ENCODE measurements at regions not wholly inside any gene's neighbourhood (a gene's known extent, or its start where the extent isn't known, plus 50 kb on each side); places are given as distances from the start of the nearest gene placed in this dataset.
"Not testable (repeated sequence)": the region's sequence is repeated elsewhere in the genome, so short reads cannot be mapped to it uniquely, and the experiment has no call there.

DNA sequence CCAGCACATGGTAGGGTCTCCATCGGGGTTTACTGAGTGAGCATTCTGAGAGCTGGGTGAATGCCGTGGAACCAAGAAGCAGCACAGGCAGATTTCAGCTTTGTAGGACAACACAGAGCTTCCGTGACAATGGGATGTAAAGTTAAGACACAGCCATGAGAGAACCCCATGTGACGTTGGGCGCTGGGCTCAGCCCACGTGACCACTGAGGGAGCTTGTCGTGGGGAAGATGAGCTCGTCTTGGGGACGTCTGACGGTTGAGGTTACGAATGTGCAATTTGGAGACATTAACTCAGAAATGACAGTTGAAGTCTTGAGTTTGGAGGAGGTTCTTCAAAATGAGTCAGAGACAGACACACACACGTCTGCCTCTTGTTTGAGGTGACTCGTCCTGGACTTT is 51.5 kb upstream of the MUC20 start:
- ATAC-seq (ENCODE audit: low read depth); CTCF ChIA-PET; intact Hi-C loops (cut with micrococcal nuclease); H3K4me3 Mint-ChIP-seq; POLR2A ChIA-PET; H3K9me3 Mint-ChIP-seq; DNase-seq; H3K27ac Mint-ChIP-seq; H3K4me1 Mint-ChIP-seq; H3K27me3 Mint-ChIP-seq: not testable (repeated sequence)
- peaks cover 55% of the 10 kb centered on the region for H3K36me3 Mint-ChIP-seq (ENCODE audit: low read depth)

DNA sequence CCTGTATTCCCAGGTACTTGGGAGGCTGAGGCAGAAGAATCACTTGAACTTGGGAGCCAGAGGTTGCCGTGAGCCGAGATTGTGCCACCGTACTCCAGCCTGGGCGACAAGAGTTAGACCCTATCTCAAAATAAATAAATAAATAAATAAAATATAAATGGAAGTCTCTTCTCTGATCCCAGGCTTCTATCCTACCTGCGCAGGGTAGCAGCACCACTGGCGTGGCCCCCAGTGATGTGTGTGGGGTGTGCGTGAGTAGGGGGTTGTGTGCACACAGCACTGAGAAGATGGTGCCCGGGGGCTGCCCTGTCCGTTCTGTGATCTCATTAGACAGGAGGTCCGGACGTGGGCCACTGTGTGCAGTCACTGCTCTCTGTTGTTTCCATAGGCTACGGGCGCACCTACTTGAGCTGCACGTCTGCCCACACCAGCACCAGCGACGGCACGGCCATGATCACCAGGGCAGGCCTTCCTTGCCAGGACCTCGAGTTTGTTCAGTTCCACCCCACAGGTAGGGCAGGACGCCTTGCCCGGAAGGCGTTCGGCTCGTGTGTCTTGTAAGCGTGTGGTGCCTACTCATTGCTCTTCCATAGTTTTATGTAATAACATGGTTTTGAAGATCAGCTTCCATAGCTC is 52.5 kb upstream of the MUC20 start:
- H3K27ac Mint-ChIP-seq; H3K27me3 Mint-ChIP-seq; DNase-seq; ATAC-seq (ENCODE audit: low read depth); H3K9me3 Mint-ChIP-seq; POLR2A ChIA-PET; intact Hi-C loops (cut with micrococcal nuclease); CTCF ChIA-PET; H3K4me1 Mint-ChIP-seq; H3K4me3 Mint-ChIP-seq: not testable (repeated sequence)
- H3K36me3 Mint-ChIP-seq (ENCODE audit: low read depth) = peaks cover 52% of the 10 kb centered on the region

DNA sequence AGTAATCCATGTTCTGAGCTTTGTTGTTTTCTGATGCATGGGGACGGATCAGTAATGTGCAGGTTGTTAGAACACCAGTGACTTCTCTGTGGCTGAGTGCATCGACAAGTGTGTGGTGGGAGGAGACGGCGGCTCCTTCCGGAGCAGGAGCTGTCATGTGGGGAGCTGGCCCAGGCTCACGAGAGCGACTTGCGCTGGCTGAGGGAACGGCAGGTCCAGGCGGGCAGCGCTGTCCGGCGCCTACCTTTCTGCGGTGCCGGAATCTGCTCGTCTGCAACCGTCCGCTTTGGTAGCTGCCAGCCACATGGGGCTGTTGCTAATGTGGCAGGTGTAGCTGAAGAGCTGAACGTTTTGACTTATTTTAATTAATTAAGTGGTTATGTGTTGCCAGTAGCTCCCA is 55.5 kb upstream of the MUC20 start:
- H3K27ac Mint-ChIP-seq; ATAC-seq (ENCODE audit: low read depth); intact Hi-C loops (cut with micrococcal nuclease): not testable (repeated sequence)

DNA sequence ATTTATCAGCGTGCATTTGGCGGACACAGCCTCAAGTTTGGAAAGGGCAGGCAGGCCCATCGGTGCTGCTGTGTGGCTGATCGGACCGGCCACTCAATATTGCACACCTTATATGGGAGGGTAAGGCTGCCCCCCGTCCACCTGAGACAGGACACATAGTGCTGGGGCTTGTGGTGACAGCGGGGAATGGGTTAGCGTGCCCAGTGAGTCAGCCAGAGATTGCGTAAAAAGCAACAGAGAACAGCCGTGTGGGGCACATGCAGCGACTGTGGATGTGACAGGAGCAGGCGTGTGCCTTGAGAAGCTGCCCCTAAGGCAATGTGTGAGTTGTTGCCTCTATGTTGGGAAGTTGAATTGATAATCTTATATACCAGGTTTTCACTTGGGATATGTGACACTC is 56.6 kb upstream of the MUC20 start:
- DNase-seq; H3K4me1 Mint-ChIP-seq; intact Hi-C loops (cut with micrococcal nuclease); H3K9me3 Mint-ChIP-seq; CTCF ChIA-PET; H3K27me3 Mint-ChIP-seq; POLR2A ChIA-PET; H3K4me3 Mint-ChIP-seq; ATAC-seq (ENCODE audit: low read depth); H3K27ac Mint-ChIP-seq: not testable (repeated sequence)
- H3K36me3 Mint-ChIP-seq (ENCODE audit: low read depth) = peaks cover 26% of the 10 kb centered on the region

More for the DNA sequence above, 55.5 kb upstream of the MUC20 start:
- DNase-seq, H3K4me3 Mint-ChIP-seq, CTCF ChIA-PET, POLR2A ChIA-PET, H3K9me3 Mint-ChIP-seq, H3K4me1 Mint-ChIP-seq, H3K27me3 Mint-ChIP-seq: not testable (repeated sequence)
- peaks cover 34% of the 10 kb centered on the region for H3K36me3 Mint-ChIP-seq (ENCODE audit: low read depth)

DNA sequence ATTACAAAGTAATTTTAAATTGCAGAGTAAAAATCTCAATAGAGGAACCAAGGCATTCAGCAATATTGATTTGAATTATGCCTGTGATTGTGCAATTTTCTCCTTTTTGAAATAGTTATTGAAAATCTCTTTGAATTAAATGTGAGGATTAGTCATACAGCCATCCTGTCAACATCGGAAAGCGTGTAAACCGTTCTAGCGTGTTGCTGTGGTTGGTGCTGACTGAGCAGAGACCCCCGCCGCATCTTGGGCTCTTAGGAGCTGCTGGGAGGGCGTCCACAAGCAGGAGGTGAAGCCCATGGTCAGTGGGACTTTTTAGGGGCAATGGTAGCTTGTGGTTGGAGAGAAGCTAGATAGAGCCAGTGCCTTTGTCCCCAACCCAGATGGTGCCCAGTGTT is 61.6 kb upstream of the MUC20 start:
- H3K36me3 Mint-ChIP-seq (ENCODE audit: low read depth); DNase-seq; H3K27ac Mint-ChIP-seq; ATAC-seq (ENCODE audit: low read depth); CTCF ChIA-PET; H3K4me1 Mint-ChIP-seq; POLR2A ChIA-PET; intact Hi-C loops (cut with micrococcal nuclease); H3K9me3 Mint-ChIP-seq; H3K27me3 Mint-ChIP-seq: not testable (repeated sequence)
- H3K4me3 Mint-ChIP-seq = peak overlapping the region; percentile 35

DNA sequence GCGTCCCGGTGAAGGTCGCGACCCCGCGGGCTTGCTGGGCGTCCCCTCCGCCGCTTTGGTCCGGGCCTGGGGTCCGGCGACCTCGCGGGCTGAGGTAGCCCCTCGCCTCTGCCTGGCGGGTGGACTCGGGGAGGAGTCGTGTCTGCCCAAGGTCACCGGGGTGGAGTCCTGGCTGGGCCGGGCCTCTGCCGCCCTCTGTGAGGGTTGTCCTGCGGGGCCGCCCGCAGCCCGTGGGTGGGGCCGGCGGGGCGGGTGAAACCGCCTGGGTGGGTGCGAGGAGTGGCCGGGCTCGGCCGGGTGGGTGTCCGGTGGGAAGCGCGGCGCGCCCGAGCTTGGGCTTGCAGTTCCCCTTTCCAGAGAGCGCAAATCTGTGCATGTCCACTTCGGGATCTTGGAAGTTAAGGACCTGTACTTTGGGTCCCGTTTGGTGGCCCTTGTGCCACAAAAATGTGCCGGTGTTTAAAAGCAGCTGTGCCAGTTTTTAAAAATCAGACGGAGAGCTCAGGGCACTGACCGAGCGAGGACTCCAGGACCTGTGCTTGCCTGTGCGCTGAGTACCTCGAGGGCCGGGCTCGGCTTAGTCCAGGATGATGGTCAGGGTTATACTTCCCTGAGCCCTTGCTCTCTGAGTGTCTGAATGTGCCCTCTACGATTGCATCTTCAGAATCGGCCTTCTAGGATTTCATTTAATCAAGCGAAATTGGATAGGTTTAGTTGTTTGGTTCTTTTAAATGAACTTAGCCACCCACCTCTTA is 62.2 kb upstream of the MUC20 start:
- ATAC-seq (ENCODE audit: low read depth) = peak; percentile 33
- H3K36me3 Mint-ChIP-seq (ENCODE audit: low read depth); POLR2A ChIA-PET; intact Hi-C loops (cut with micrococcal nuclease); H3K4me1 Mint-ChIP-seq; DNase-seq; H3K27ac Mint-ChIP-seq; H3K27me3 Mint-ChIP-seq; CTCF ChIA-PET; H3K9me3 Mint-ChIP-seq: not testable (repeated sequence)
- peak overlapping the region; percentile 35 for H3K4me3 Mint-ChIP-seq

DNA sequence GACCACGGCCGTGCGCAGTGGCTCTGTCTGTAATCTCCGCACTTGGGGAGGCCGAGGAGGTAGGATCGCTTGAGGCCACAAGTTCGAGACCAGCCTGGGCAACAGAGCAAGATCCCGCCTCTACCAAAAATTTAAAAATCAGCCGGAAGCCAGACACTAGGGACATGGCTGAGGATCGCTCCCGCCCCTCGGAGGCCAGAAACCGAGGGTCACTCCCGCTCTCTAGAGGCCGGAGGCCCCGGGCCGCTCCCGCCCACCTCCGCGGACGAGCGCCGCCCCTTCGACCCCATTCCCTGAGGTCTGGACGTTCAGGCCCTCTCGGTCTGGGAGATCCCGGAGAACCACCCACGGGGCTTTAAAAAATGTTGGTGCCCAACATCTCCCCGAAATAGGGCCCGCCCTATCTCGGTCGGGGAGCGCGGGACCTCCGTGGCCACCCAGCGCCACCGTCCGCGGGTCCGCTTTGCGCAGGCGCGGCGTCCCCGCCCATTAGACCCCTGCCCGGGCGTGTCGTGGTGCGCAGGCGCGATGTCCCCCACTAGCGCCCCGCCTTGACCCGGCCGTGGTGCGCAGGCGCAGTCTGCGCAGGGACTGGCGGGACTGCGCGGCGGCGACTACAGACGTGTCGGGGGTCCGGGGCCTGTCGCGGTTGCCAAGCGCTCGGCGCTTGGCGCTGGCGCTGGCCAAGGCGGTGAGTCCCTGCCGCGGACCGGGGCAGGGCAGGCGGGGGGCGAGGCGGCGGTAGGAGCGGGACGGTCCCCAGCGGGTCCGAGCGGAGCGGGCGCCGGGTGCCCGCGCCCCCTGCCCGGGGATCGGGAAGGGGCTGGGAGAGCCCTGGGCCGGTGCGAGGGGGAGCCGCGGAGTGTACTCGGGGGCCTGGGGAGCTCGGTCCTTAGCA is 63.1 kb upstream of the MUC20 start:
- H3K36me3 Mint-ChIP-seq (ENCODE audit: low read depth); POLR2A ChIA-PET; intact Hi-C loops (cut with micrococcal nuclease); H3K27me3 Mint-ChIP-seq; H3K4me1 Mint-ChIP-seq; CTCF ChIA-PET; H3K9me3 Mint-ChIP-seq: not testable (repeated sequence)
- DNase-seq (peak; percentile 100), ATAC-seq (ENCODE audit: low read depth) (peak; percentile 86)
- H3K27ac Mint-ChIP-seq = peak overlapping the region; percentile 88
- H3K4me3 Mint-ChIP-seq = peak overlapping the region; percentile 87

DNA sequence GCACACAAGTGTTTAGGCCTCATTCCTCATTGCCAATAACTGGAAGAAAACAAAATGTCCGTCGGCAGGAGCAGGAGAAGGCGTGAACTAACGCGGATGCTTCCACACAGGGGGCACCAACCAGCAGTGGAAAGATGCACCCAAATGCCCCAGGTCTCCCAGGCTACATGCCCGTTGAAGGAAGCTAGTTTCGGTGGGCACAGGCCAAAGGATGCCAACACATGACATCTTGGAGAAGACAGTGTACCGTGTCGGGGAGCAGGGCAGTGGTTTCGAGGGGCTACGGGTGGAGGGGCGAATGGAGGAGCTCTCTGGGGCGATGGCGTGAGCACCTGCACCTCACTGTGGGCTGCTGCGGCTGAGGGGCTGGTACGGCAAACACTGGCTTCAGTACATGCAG is 64.7 kb upstream of the MUC20 start:
- H3K27ac Mint-ChIP-seq; H3K4me1 Mint-ChIP-seq; H3K36me3 Mint-ChIP-seq (ENCODE audit: low read depth); ATAC-seq (ENCODE audit: low read depth); H3K9me3 Mint-ChIP-seq; CTCF ChIA-PET; H3K27me3 Mint-ChIP-seq; DNase-seq; POLR2A ChIA-PET; intact Hi-C loops (cut with micrococcal nuclease): not testable (repeated sequence)
- peak overlapping the region; percentile 7 for H3K4me3 Mint-ChIP-seq

DNA sequence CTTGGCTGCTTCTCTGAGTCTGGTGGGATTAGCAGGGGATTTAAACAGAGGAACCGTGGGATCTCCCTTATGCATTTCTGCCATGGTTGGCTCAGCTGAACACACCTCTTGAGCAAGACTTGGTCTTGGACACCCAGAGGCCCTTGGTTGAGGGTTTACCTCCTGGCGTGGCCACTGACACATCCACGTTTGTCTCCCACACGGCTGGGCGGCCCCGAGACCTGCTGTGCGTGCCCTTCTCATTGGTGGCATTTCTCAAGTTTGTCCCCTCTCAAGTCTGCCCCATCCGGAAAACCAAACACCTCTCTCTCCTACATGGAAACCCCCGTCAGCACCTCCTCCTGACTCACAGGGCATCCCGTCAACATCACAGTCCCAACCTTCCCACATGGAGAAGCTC is 66.0 kb upstream of the MUC20 start:
- DNase-seq; H3K27ac Mint-ChIP-seq; H3K27me3 Mint-ChIP-seq; POLR2A ChIA-PET; H3K4me1 Mint-ChIP-seq; H3K36me3 Mint-ChIP-seq (ENCODE audit: low read depth); ATAC-seq (ENCODE audit: low read depth); intact Hi-C loops (cut with micrococcal nuclease); H3K4me3 Mint-ChIP-seq; H3K9me3 Mint-ChIP-seq; CTCF ChIA-PET: not testable (repeated sequence)

DNA sequence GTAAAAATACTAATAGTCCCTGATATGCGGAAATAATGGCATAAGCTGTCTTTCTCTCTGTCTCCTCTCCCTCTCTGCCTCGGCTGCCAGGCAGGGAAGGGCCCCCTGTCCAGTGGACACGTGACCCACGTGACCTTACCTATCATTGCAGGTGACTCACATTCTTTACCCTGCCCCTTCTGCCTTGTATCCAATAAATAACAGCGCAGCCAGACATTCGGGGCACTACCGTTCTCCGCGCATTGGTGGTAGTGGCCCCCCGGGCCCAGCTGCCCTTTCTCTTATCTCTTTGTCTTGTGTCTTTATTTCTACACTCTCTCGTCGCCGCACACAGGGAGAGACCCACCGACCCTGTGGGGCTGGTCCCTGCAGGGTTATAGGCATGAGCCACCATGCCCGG is 66.6 kb upstream of the MUC20 start:
- not testable (repeated sequence) for H3K27me3 Mint-ChIP-seq

DNA sequence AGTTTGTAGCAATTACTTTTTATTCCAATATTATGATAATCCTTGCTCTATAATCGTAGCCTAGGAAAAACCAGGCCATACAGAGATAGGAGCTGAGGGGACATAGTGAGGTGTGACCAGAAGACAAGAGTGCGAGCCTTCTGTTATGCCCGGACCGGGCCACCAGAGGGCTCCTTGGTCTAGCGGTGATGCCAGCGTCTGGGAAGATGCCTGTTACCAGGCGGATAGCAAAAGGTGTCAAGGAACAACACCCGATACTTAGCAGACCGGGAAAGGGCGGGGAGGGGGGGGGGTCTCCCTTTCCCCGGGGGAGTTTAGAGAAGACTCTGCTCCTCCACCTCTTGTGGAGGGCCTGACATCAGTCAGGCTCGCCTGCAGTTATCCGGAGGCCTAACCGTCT is 67.1 kb upstream of the MUC20 start:
- H3K36me3 Mint-ChIP-seq (ENCODE audit: low read depth); H3K9me3 Mint-ChIP-seq; intact Hi-C loops (cut with micrococcal nuclease); H3K4me1 Mint-ChIP-seq; ATAC-seq (ENCODE audit: low read depth); CTCF ChIA-PET; DNase-seq; H3K27ac Mint-ChIP-seq; H3K27me3 Mint-ChIP-seq: not testable (repeated sequence)
- POLR2A ChIA-PET = interaction anchor here (0.7 kb wide), 1 partner anchor 192 kb away, joined by 3 read pairs; no protein-coding TSS in a partner anchor
- H3K4me3 Mint-ChIP-seq = peak overlapping the region; percentile 59

More for the DNA sequence above, 66.6 kb upstream of the MUC20 start:
- intact Hi-C loops (cut with micrococcal nuclease); CTCF ChIA-PET; H3K36me3 Mint-ChIP-seq (ENCODE audit: low read depth); H3K9me3 Mint-ChIP-seq; ATAC-seq (ENCODE audit: low read depth); H3K4me1 Mint-ChIP-seq; DNase-seq; H3K27ac Mint-ChIP-seq; H3K4me3 Mint-ChIP-seq: not testable (repeated sequence)
- POLR2A ChIA-PET = interaction anchor here (0.7 kb wide), 1 partner anchor 192 kb away, joined by 3 read pairs; no protein-coding TSS in a partner anchor

Data from activated B cell treated with CpG ODN at 0.5 μM for 24 hours (primary cell).